IMR-90 (cell line): ENCODE measurements at regions not wholly inside any gene's neighbourhood (a gene's known extent, or its start where the extent isn't known, plus 50 kb on each side); places are given as distances from the start of the nearest gene placed in this dataset.

ENCODE experiments used
- ATAC-seq: fragments of 200-7000 bp; cut with Tn5 transposase; 2 replicates; pipeline ENCODE4 v1.9.1; 2020; ENCODE audit warnings: low read depth, mild to moderate bottlenecking, moderate library complexity
- BruUV-seq: library from RNA; stranded (reverse); fragments of 400-500 nt; replicated peaks from 2 replicates; lab custom pipeline; 2021; lab: Mats Ljungman, UMichigan
- CTCF ChIA-PET: fragments of 300-600 bp; formaldehyde crosslinking; extraction: SDS; loops from one replicate; lab custom pipeline; 2021; ENCODE audit warnings: antibody characterized with exemption; lab: Yijun Ruan, JAX
- POLR2A ChIA-PET: fragments of 300-600 bp; sonication (Branson Sonifier 250); formaldehyde crosslinking; loops from one replicate; lab custom pipeline; 2022; ENCODE audit warnings: antibody characterized with exemption; ENCODE audit not compliant: unreplicated experiment; lab: Charles Lee
- DNase-seq: peaks from one replicate; pipeline ENCODE4 v3.0.0; 2013
- H2AFZ ChIP-seq: replicated peaks from 2 replicates; pipeline ENCODE3; 2013; ENCODE audit warnings: low read length, mild to moderate bottlenecking; ENCODE audit not compliant: poor library complexity
- H2AK5ac ChIP-seq: 2 replicates; pipeline ENCODE4 v1.6.1; 2013; ENCODE audit warnings: low read depth, low read length, inconsistent platforms
- H2AK9ac ChIP-seq: replicated peaks from 2 replicates; pipeline ENCODE3; 2013; ENCODE audit warnings: mild to moderate bottlenecking, low read depth, low read length, moderate library complexity; ENCODE audit not compliant: poor library complexity
- H2BK120ac ChIP-seq: 2 replicates; pipeline ENCODE4 v1.6.1; 2013; ENCODE audit warnings: low read depth, low read length, inconsistent platforms
- H2BK15ac ChIP-seq: 3 replicates; pipeline ENCODE4 v1.6.1; 2013; ENCODE audit warnings: low read depth, low read length, inconsistent platforms
- H2BK20ac ChIP-seq: 2 replicates; pipeline ENCODE4 v1.6.1; 2013; ENCODE audit warnings: low read depth, mild to moderate bottlenecking, inconsistent platforms, low read length, moderate library complexity
- H2BK5ac ChIP-seq: 2 replicates; pipeline ENCODE4 v1.6.1; 2013; ENCODE audit warnings: mild to moderate bottlenecking, low read depth, low read length, inconsistent platforms; ENCODE audit not compliant: poor library complexity, severe bottlenecking
- H3K14ac ChIP-seq: replicated peaks from 2 replicates; pipeline ENCODE4 v1.6.1; 2013; ENCODE audit warnings: low read depth, low read length, inconsistent platforms
- H3K18ac ChIP-seq: 2 replicates; pipeline ENCODE4 v1.6.1; 2013; ENCODE audit warnings: low read depth, low read length, control low read depth
- H3K23ac ChIP-seq: 2 replicates; pipeline ENCODE4 v1.6.1; 2013; ENCODE audit warnings: low read depth, low read length, inconsistent platforms
- H3K27ac ChIP-seq: 2 replicates; pipeline ENCODE4 v1.5.1; 2013; ENCODE audit warnings: mild to moderate bottlenecking, control low read depth, low read length; ENCODE audit not compliant: insufficient read depth
- H3K27me3 ChIP-seq: 2 replicates; pipeline ENCODE4 v1.6.1; 2013; ENCODE audit warnings: low read length; ENCODE audit not compliant: control insufficient read depth, insufficient read depth
- H3K36me3 ChIP-seq: 2 replicates; pipeline ENCODE4 v1.6.1; 2013; ENCODE audit warnings: low read length, mixed read lengths; ENCODE audit not compliant: control insufficient read depth, insufficient read depth
- H3K4ac ChIP-seq: 2 replicates; pipeline ENCODE4 v1.6.1; 2013; ENCODE audit warnings: low read depth, low read length, inconsistent platforms
- H3K4me1 ChIP-seq: 2 replicates; pipeline ENCODE4 v1.6.1; 2013; ENCODE audit warnings: low read length, mixed read lengths; ENCODE audit not compliant: control insufficient read depth, insufficient read depth
- H3K4me2 ChIP-seq: 2 replicates; pipeline ENCODE4 v1.6.1; 2013; ENCODE audit warnings: low read depth, mild to moderate bottlenecking, control low read depth, low read length, moderate library complexity
- H3K4me3 ChIP-seq: 2 replicates; pipeline ENCODE4 v1.5.1; 2013; ENCODE audit warnings: low read depth, mild to moderate bottlenecking, control low read depth, low read length, moderate library complexity; ENCODE audit not compliant: insufficient read depth
- H3K56ac ChIP-seq: 2 replicates; pipeline ENCODE4 v1.6.1; 2013; ENCODE audit warnings: low read length, inconsistent platforms; ENCODE audit not compliant: insufficient read depth; ENCODE audit errors: extremely low read depth
- H3K79me1 ChIP-seq, 2 experiments: 2 replicates each; pipeline ENCODE4 v1.6.1; 2013; ENCODE audit warnings: low read length in 2 of 2, inconsistent platforms in 1 of 2, low read depth in 1 of 2
- H3K9ac ChIP-seq: 2 replicates; pipeline ENCODE4 v1.6.1; 2013; ENCODE audit warnings: low read depth, low read length, control low read depth
- H3K9me1 ChIP-seq: 2 replicates; pipeline ENCODE4 v1.6.1; 2013; ENCODE audit warnings: low read length, inconsistent platforms; ENCODE audit not compliant: insufficient read depth
- H3K9me3 ChIP-seq: 2 replicates; pipeline ENCODE4 v1.6.1; 2013; ENCODE audit warnings: low read length; ENCODE audit not compliant: control insufficient read depth, insufficient read depth
- H4K20me1 ChIP-seq: 2 replicates; pipeline ENCODE4 v1.6.1; 2013; ENCODE audit warnings: low read length, inconsistent platforms; ENCODE audit not compliant: insufficient read depth
- H4K5ac ChIP-seq: 2 replicates; pipeline ENCODE4 v1.6.1; 2013; ENCODE audit warnings: mild to moderate bottlenecking, low read depth, low read length, control low read depth
- H4K8ac ChIP-seq, 2 experiments: 2 replicates each; pipeline ENCODE4 v1.6.1; 2013; ENCODE audit warnings: low read depth in 2 of 2, low read length in 2 of 2, control low read depth in 1 of 2, inconsistent platforms in 1 of 2
- H4K91ac ChIP-seq: 2 replicates; pipeline ENCODE4 v1.6.1; 2013; ENCODE audit warnings: low read depth, low read length, inconsistent platforms; ENCODE audit not compliant: insufficient read depth
- WGBS, 2 experiments: methylation state at CpG; one replicate each; pipeline versions ENCODE4 v1.1.5 to v1.1.7; 2013; ENCODE audit warnings: missing lambda C conversion rate in 2 of 2; ENCODE audit not compliant: insufficient read length in 1 of 2; ENCODE audit errors: extremely low coverage in 2 of 2; 5-methylcytosine and 5-hydroxymethylcytosine counted together
- dilution Hi-C: fragments of 300-500 bp; cut with HindIII; formaldehyde crosslinking; loops from one replicate; pipeline ENCODE4 v1.14.3; 2018; ENCODE audit warnings: low sequenced_read_pairs; ENCODE audit not compliant: unreplicated experiment
- in situ Hi-C: fragments of 300-500 bp; cut with MboI; formaldehyde crosslinking; loops from 3 replicates; pipeline ENCODE4 v1.14.3; 2019; ENCODE audit warnings: low sequenced_read_pairs, inconsistent platforms, mixed read lengths
- intact Hi-C: fragments of 100-400 bp; cut with micrococcal nuclease; formaldehyde crosslinking; loops from 2 replicates; pipeline ENCODE4 v1.10.0; 2022
- TF ChIP-seq, protein P1 (sequence below): fragments of 150-350 bp; IDR thresholded peaks from 2 replicates; pipeline ENCODE4 v1.6.1; 2016; ENCODE audit warnings: low read depth, mild to moderate bottlenecking, low read length, moderate library complexity, borderline replicate concordance
- TF ChIP-seq, protein P2 (sequence below): fragments of 150-350 bp; IDR thresholded peaks from 2 replicates; pipeline ENCODE4 v1.6.1; 2017; ENCODE audit warnings: mild to moderate bottlenecking, antibody characterized with exemption, low read length, low read depth

DNA sequence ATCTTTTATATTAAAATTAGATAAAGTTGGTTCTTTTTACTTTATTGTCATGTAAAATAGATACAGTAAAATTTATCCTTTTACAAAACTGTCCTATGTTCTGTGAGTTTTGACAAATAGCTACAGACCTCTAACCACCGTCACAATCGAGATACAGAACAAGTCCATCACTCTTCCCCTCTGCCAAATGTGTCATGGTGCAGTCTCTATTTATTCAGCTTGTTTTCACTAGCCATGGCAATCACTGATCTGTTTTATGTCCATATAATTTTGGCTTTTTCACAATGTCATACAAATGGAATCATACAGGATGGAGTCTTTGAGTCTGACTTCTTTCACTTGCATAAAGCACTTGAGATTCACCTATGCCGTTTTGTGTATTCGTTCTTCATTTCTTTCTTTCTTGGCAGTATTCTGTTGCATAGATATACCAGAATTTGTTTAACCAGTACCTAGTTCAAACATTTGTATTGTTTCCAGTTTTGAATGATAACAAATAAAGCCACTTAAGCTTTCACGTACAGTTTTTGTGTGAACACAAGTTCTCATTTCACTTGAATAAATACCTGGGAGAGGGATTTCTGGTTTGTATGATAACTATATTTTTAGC lies 273.2 kb upstream of the MPDZ start:
- in situ Hi-C loops, result no loop called here

More for the DNA sequence above, 273.2 kb upstream of the MPDZ start:
- no CpG with 5 or more reads among the region's 5 CpGs for WGBS, 2 experiments
- Histone ChIP-seq H3K9me3 (no peaks in the 10 kb centered on the region), H4K91ac (no peak overlapping the region), H3K4me3 (no peak overlapping the region), H3K4ac (no peak overlapping the region), H4K5ac (no peak overlapping the region), H3K79me1 (no peaks in the 10 kb centered on the region), H2BK120ac (no peak overlapping the region), H3K4me1 (no peaks in the 10 kb centered on the region), H2BK15ac (no peak overlapping the region), H2AK9ac (no peak overlapping the region), H3K9ac (no peak overlapping the region), H3K27me3 (no peaks in the 10 kb centered on the region), H3K36me3 (no peaks in the 10 kb centered on the region), H3K14ac (no peak overlapping the region), H3K56ac (no peak overlapping the region), H2BK5ac (no peak overlapping the region), H3K9me1 (no peaks in the 10 kb centered on the region), H4K20me1 (no peaks in the 10 kb centered on the region), H4K8ac (no peak overlapping the region), H3K18ac (no peak overlapping the region), H3K23ac (no peak overlapping the region), H2AFZ (no peak overlapping the region), H2AK5ac (no peak overlapping the region), H2BK20ac (no peak overlapping the region), H3K4me2 (no peak overlapping the region), H3K27ac (no peak overlapping the region)
- ATAC-seq (no peak), DNase-seq (no peak)
- dilution Hi-C loops (no loop called here), intact Hi-C loops (no loop called here)
- TF ChIP-seq, protein P1, sequence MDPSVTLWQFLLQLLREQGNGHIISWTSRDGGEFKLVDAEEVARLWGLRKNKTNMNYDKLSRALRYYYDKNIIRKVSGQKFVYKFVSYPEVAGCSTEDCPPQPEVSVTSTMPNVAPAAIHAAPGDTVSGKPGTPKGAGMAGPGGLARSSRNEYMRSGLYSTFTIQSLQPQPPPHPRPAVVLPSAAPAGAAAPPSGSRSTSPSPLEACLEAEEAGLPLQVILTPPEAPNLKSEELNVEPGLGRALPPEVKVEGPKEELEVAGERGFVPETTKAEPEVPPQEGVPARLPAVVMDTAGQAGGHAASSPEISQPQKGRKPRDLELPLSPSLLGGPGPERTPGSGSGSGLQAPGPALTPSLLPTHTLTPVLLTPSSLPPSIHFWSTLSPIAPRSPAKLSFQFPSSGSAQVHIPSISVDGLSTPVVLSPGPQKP, result no peak
- TF ChIP-seq, protein P2, sequence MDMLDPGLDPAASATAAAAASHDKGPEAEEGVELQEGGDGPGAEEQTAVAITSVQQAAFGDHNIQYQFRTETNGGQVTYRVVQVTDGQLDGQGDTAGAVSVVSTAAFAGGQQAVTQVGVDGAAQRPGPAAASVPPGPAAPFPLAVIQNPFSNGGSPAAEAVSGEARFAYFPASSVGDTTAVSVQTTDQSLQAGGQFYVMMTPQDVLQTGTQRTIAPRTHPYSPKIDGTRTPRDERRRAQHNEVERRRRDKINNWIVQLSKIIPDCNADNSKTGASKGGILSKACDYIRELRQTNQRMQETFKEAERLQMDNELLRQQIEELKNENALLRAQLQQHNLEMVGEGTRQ, result no peak
- ChIA-PET CTCF (interaction anchor here (0.9 to 1.0 kb wide), 2 partner anchors 18 to 97 kb away, joined by 3 read pairs; no protein-coding TSS in a partner anchor), POLR2A (no interaction called here)
- no TSS peak for BruUV-seq
